Caco-2 (cell line): ENCODE measurements at regions not wholly inside any gene's neighbourhood (a gene's known extent, or its start where the extent isn't known, plus 50 kb on each side); places are given as distances from the start of the nearest gene placed in this dataset.
A peak's percentile ranks its signal among the peaks of the same experiment; 100 is the strongest.

ENCODE experiments used
- BruUV-seq: library from RNA; stranded (reverse); fragments of 400-500 nt; replicated peaks from 2 replicates; lab custom pipeline; 2021; lab: Mats Ljungman, UMichigan
- CTCF ChIA-PET: fragments of 300-600 bp; sonication (Branson Sonifier 250); formaldehyde crosslinking; loops from one replicate; lab custom pipeline; 2022; ENCODE audit warnings: antibody characterized with exemption; lab: Charles Lee
- POLR2A ChIA-PET: fragments of 300-600 bp; sonication (Branson Sonifier 250); formaldehyde crosslinking; loops from one replicate; lab custom pipeline; 2022; ENCODE audit warnings: antibody characterized with exemption; lab: Charles Lee
- DNase-seq, 2 experiments: peaks; one replicate each; pipeline versions ENCODE4 v3.0.0 to v3.0.0-alpha.2; 2020 to 2022
- H3K27me3 ChIP-seq: replicated peaks from 2 replicates; pipeline ENCODE4 v1.6.0; 2011; ENCODE audit warnings: low read length; ENCODE audit not compliant: control insufficient read depth, insufficient read depth
- H3K36me3 ChIP-seq: 2 replicates; pipeline ENCODE4 v1.5.1; 2011; ENCODE audit warnings: low read length; ENCODE audit not compliant: control insufficient read depth, insufficient read depth
- H3K4me1 ChIP-seq: fragments of 250-450 bp; sonication (Bioruptor Pico); 2 replicates; pipeline ENCODE4 v1.5.1; 2020; ENCODE audit warnings: mild to moderate bottlenecking
- H3K4me3 ChIP-seq: 2 replicates; pipeline ENCODE4 v1.5.1; 2011; ENCODE audit warnings: low read depth, mild to moderate bottlenecking, control low read depth, low read length
- H3K9me3 ChIP-seq: fragments of 250-450 bp; sonication (Bioruptor Pico); 2 replicates; pipeline ENCODE4 v1.5.1; 2020; ENCODE audit warnings: mild to moderate bottlenecking, moderate library complexity
- H3K27ac Mint-ChIP-seq: one replicate; pipeline ENCODE4 v1.8.0; 2022; ENCODE audit warnings: mixed read lengths; ENCODE audit not compliant: unreplicated experiment
- H3K27me3 Mint-ChIP-seq: one replicate; pipeline ENCODE4 v1.8.0; 2022; ENCODE audit warnings: mixed read lengths; ENCODE audit not compliant: insufficient read depth, unreplicated experiment
- H3K36me3 Mint-ChIP-seq: one replicate; pipeline ENCODE4 v1.8.0; 2022; ENCODE audit warnings: mild to moderate bottlenecking, mixed read lengths; ENCODE audit not compliant: insufficient read depth, unreplicated experiment
- H3K4me1 Mint-ChIP-seq: one replicate; pipeline ENCODE4 v1.8.0; 2022; ENCODE audit warnings: low read depth, mixed read lengths; ENCODE audit not compliant: unreplicated experiment
- H3K4me3 Mint-ChIP-seq: one replicate; pipeline ENCODE4 v1.8.0; 2022; ENCODE audit warnings: mild to moderate bottlenecking, moderate library complexity, mixed read lengths; ENCODE audit not compliant: unreplicated experiment
- H3K9me3 Mint-ChIP-seq: one replicate; pipeline ENCODE4 v1.8.0; 2022; ENCODE audit warnings: mixed read lengths; ENCODE audit not compliant: unreplicated experiment
- CTCF ChIP-seq, 2 experiments: fragments of 200-600 bp in 1 of 2; IDR thresholded peaks; 1 replicate in 1 of 2; 2 replicates in 1 of 2; pipeline versions ENCODE4 v1.5.1 to v1.8.0; 2011 to 2022; ENCODE audit warnings: antibody characterized with exemption in 1 of 2, control low read depth in 1 of 2, inconsistent platforms in 1 of 2, low read depth in 1 of 2, low read length in 1 of 2, mild to moderate bottlenecking in 1 of 2, moderate library complexity in 1 of 2; ENCODE audit not compliant: insufficient read depth in 1 of 2, severe bottlenecking in 1 of 2, unreplicated experiment in 1 of 2
- intact Hi-C: fragments of 100-400 bp; cut with micrococcal nuclease; formaldehyde crosslinking; loops from one replicate; pipeline ENCODE4 v1.10.0; 2022; ENCODE audit not compliant: unreplicated experiment

GRCh38 chr11:32312206-32312817, 123.0 kb downstream of the WT1 start:
- H3K36me3 Mint-ChIP-seq = no peaks in the 10 kb centered on the region
- H3K4me1 Mint-ChIP-seq = peaks cover 13% of the 10 kb centered on the region
- intact Hi-C loops = loop anchor here (5.0 kb wide), 1 partner anchor 135 kb away; no protein-coding TSS in a partner anchor
- no peak for DNase-seq
- no peaks in the 10 kb centered on the region for H3K9me3 ChIP-seq
- no peak for TF ChIP-seq CTCF (IDR thresholded peaks at IDR 0.05; ENCODE audit: insufficient read depth in 1 of 2, low read depth in 1 of 2, low read length in 1 of 2, severe bottlenecking in 1 of 2, unreplicated experiment in 1 of 2)
- no peak overlapping the region for H3K4me3 ChIP-seq
- no TSS peak for BruUV-seq
- ChIA-PET CTCF (interaction anchor here (0.7 kb wide), 1 partner anchor 200 kb away, joined by 3 read pairs; no protein-coding TSS in a partner anchor), POLR2A (no interaction called here)
- H3K36me3 ChIP-seq = no peaks in the 10 kb centered on the region
- no peaks in the 10 kb centered on the region for H3K9me3 Mint-ChIP-seq
- H3K27me3 Mint-ChIP-seq = no peaks in the 10 kb centered on the region
- H3K27me3 ChIP-seq = no peaks in the 10 kb centered on the region
- H3K27ac Mint-ChIP-seq = no peak overlapping the region
- no peak overlapping the region for H3K4me3 Mint-ChIP-seq
- H3K4me1 ChIP-seq = no peaks in the 10 kb centered on the region

GRCh38 chr11:32312865-32313403, 122.4 kb downstream of the WT1 start:
- Mint-ChIP-seq H3K36me3 (no peaks in the 10 kb centered on the region), H3K4me1 (peaks cover 13% of the 10 kb centered on the region), H3K4me3 (no peak overlapping the region), H3K9me3 (no peaks in the 10 kb centered on the region), H3K27me3 (no peaks in the 10 kb centered on the region), H3K27ac (no peak overlapping the region)
- Histone ChIP-seq H3K4me1 (no peaks in the 10 kb centered on the region), H3K36me3 (no peaks in the 10 kb centered on the region), H3K9me3 (no peaks in the 10 kb centered on the region), H3K27me3 (no peaks in the 10 kb centered on the region), H3K4me3 (no peak overlapping the region)
- peak; percentile 48 to 58 for DNase-seq
- ChIA-PET CTCF (interaction anchor here (0.7 kb wide), 1 partner anchor 200 kb away, joined by 3 read pairs; no protein-coding TSS in a partner anchor), POLR2A (no interaction called here)
- peak; percentile 45 to 59 for TF ChIP-seq CTCF (IDR thresholded peaks at IDR 0.05; ENCODE audit: insufficient read depth in 1 of 2, low read depth in 1 of 2, low read length in 1 of 2, severe bottlenecking in 1 of 2, unreplicated experiment in 1 of 2)
- intact Hi-C loops = loop anchor here (5.0 kb wide), 1 partner anchor 134 kb away; no protein-coding TSS in a partner anchor
- BruUV-seq = no TSS peak

- H3K4me1 Mint-ChIP-seq = peaks cover 13% of the 10 kb centered on the region
Observed at GRCh38 chr11:32313477-32313876, 121.9 kb downstream of the WT1 start.

More at GRCh38 chr11:32313477-32313876, 121.9 kb downstream of the WT1 start:
- no TSS peak for BruUV-seq
- no peaks in the 10 kb centered on the region for H3K27me3 ChIP-seq
- Mint-ChIP-seq H3K4me3 (no peak overlapping the region), H3K9me3 (no peaks in the 10 kb centered on the region), H3K36me3 (no peaks in the 10 kb centered on the region), H3K27ac (no peak overlapping the region), H3K27me3 (no peaks in the 10 kb centered on the region)
- no peaks in the 10 kb centered on the region for H3K4me1 ChIP-seq
- ChIA-PET POLR2A (no interaction called here), CTCF (no interaction called here)
- no peak for TF ChIP-seq CTCF (IDR thresholded peaks at IDR 0.05; ENCODE audit: insufficient read depth in 1 of 2, low read depth in 1 of 2, low read length in 1 of 2, severe bottlenecking in 1 of 2, unreplicated experiment in 1 of 2)
- no peak for DNase-seq
- H3K9me3 ChIP-seq = no peaks in the 10 kb centered on the region
- intact Hi-C loops = loop anchor here (5.0 kb wide), 1 partner anchor 134 kb away; no protein-coding TSS in a partner anchor
- no peak overlapping the region for H3K4me3 ChIP-seq
- H3K36me3 ChIP-seq = no peaks in the 10 kb centered on the region
